ENCODE measurements at regions not wholly inside any gene's neighbourhood (a gene's known extent, or its start where the extent isn't known, plus 50 kb on each side); places are given as distances from the start of the nearest gene placed in this dataset.

DNA sequence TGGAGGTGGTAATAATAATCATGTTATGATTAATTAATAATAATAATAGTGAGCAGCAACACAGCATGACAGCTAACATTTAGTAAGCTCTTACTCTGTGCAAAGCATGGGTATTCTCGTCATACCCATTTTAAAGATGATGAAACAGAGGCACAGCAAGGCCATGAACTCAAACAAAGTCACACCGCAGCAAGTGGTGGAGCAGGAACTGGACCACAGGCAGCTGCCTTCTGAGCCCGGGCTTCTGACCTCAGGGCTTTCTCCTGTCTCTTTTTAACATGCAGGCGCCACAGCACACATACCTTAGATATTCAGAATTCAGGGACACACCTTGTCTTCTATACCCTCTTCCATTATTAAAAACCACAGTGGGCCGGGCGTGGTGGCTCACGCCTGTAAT, 50.7 kb upstream of the SPATA12 start:
- Mint-ChIP-seq H3K36me3 (ENCODE audit: low read depth) (peaks cover 4% of the 10 kb centered on the region), H3K27me3 (ENCODE audit: low read depth) (no peaks in the 10 kb centered on the region), H3K9me3 (no peaks in the 10 kb centered on the region), H3K4me1 (peaks cover 74% of the 10 kb centered on the region), H3K27ac (peak overlapping the region in 2 of 3 experiments; percentile 91 to 99), H3K4me3 (no peak overlapping the region)
- TF ChIP-seq, protein P1, sequence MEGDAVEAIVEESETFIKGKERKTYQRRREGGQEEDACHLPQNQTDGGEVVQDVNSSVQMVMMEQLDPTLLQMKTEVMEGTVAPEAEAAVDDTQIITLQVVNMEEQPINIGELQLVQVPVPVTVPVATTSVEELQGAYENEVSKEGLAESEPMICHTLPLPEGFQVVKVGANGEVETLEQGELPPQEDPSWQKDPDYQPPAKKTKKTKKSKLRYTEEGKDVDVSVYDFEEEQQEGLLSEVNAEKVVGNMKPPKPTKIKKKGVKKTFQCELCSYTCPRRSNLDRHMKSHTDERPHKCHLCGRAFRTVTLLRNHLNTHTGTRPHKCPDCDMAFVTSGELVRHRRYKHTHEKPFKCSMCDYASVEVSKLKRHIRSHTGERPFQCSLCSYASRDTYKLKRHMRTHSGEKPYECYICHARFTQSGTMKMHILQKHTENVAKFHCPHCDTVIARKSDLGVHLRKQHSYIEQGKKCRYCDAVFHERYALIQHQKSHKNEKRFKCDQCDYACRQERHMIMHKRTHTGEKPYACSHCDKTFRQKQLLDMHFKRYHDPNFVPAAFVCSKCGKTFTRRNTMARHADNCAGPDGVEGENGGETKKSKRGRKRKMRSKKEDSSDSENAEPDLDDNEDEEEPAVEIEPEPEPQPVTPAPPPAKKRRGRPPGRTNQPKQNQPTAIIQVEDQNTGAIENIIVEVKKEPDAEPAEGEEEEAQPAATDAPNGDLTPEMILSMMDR (IDR thresholded peaks at IDR 0.05; ENCODE audit: unreplicated experiment in 3 of 3), result no peak

DNA sequence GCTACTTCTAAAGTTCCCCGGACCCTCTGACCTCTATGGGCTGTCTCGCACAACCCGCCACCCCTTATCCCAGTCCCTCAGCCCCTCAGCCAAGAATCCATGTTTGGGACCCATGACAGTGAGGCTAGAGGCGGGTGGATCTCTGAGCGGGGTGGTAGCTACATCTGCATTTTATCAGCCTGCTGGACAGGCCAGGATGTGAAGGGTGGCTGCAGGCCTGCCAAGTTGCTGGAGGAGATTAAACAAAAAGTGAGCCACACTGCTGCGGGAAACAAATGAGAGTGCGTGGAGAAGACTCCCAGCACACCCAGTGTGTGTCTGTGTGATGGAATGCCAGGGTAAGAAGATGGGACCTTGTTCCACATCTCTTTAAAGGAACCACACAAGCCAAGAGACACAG, 51.1 kb upstream of the SPATA12 start:
- TF ChIP-seq, protein P1 (IDR thresholded peaks at IDR 0.05; ENCODE audit: unreplicated experiment in 3 of 3), result no peak
- Mint-ChIP-seq H3K4me1 (peaks cover 76% of the 10 kb centered on the region), H3K4me3 (no peak overlapping the region), H3K27ac (peak overlapping the region in 2 of 3 experiments; percentile 91 to 99), H3K27me3 (ENCODE audit: low read depth) (no peaks in the 10 kb centered on the region), H3K36me3 (ENCODE audit: low read depth) (peaks cover 5% of the 10 kb centered on the region), H3K9me3 (no peaks in the 10 kb centered on the region)

GRCh38 chr3:57007521-57008460, 52.7 kb upstream of the SPATA12 start:
- Mint-ChIP-seq H3K27me3 (ENCODE audit: low read depth) (no peaks in the 10 kb centered on the region), H3K36me3 (ENCODE audit: low read depth) (peaks cover 5% of the 10 kb centered on the region), H3K9me3 (no peaks in the 10 kb centered on the region), H3K4me1 (peaks cover 77% of the 10 kb centered on the region), H3K4me3 (peak overlapping the region; percentile 39 to 72 (median 43)), H3K27ac (peak overlapping the region; percentile 93 to 99 (median 98))
- TF ChIP-seq, protein P1 (IDR thresholded peaks at IDR 0.05; ENCODE audit: unreplicated experiment in 3 of 3), result no peak

DNA sequence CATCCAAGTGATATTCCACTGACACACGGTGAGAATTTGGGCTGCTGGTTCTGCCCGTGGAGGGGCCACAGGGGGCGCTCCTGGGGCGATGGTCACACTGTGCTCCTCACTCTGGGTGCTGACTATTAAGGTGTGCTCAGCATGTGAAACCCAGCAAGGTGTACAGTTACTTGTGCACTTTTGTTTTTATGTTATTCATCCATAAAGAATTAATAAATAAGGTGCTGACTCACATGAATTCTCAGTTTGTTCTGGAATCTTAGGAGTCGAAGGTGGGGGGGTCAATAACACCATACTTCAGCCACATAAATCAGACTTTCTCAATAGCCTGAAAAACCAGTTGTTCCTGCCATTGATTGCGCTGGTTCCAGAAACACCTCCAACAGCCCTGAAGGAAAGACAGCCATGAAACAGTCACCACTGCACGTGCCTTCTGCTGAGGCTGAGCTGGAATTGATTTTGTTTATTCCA, 53.5 kb upstream of the SPATA12 start:
- H3K4me3 Mint-ChIP-seq, result peak overlapping the region in 2 of 3 experiments; percentile 35 to 62

DNA sequence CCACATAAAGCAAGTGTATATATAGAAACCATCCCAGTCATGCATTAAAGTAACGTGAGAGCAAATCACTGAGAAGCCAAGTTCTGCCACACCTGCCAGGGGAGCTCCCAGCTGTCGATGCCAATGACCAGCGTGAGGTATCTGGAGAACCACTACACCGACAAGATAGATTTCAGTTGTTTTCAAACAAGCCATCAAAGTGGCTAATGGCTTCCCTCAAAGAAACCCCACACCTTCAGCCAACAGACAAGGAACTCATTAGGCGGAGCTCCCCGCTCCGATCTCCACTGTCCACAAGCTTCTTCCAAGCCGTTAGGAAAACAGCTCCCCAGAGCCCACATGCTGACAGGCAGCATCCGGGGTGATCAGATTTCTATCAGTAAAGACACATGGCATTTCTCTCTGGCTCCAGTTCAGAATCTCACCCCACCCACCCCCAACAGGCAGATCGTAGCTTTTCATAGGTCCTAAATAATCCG, 54.2 kb upstream of the SPATA12 start:
- peak overlapping the region; percentile 93 to 99 (median 98) for H3K27ac Mint-ChIP-seq
- TF ChIP-seq, protein P1 (IDR thresholded peaks at IDR 0.05; ENCODE audit: unreplicated experiment in 3 of 3), result no peak
- no peaks in the 10 kb centered on the region for H3K27me3 Mint-ChIP-seq (ENCODE audit: low read depth)
- peak overlapping the region in 2 of 3 experiments; percentile 35 to 62 for H3K4me3 Mint-ChIP-seq
- no peaks in the 10 kb centered on the region for H3K9me3 Mint-ChIP-seq
- H3K36me3 Mint-ChIP-seq (ENCODE audit: low read depth), result peaks cover 5% of the 10 kb centered on the region
- H3K4me1 Mint-ChIP-seq, result peaks cover 69% of the 10 kb centered on the region

More for the DNA sequence above, 53.5 kb upstream of the SPATA12 start:
- Mint-ChIP-seq H3K4me1 (peaks cover 77% of the 10 kb centered on the region), H3K36me3 (ENCODE audit: low read depth) (peaks cover 5% of the 10 kb centered on the region), H3K27me3 (ENCODE audit: low read depth) (no peaks in the 10 kb centered on the region), H3K27ac (peak overlapping the region; percentile 93 to 99 (median 98)), H3K9me3 (no peaks in the 10 kb centered on the region)
- TF ChIP-seq, protein P1 (IDR thresholded peaks at IDR 0.05; ENCODE audit: unreplicated experiment in 3 of 3), result no peak
